OCI-LY7 (cell line): ENCODE measurements at regions not wholly inside any gene's neighbourhood (a gene's known extent, or its start where the extent isn't known, plus 50 kb on each side); places are given as distances from the start of the nearest gene placed in this dataset.

Source experiments
- BruUV-seq: library from RNA; stranded (reverse); fragments of 400-500 nt; replicated peaks from 2 replicates; lab custom pipeline; 2021; lab: Mats Ljungman, UMichigan
- CTCF ChIA-PET: fragments of 300-600 bp; sonication (Branson Sonifier 250); formaldehyde crosslinking; loops from one replicate; lab custom pipeline; 2022; ENCODE audit warnings: antibody characterized with exemption; ENCODE audit not compliant: unreplicated experiment; lab: Charles Lee
- POLR2A ChIA-PET: fragments of 300-600 bp; sonication (Branson Sonifier 250); formaldehyde crosslinking; loops from one replicate; lab custom pipeline; 2022; ENCODE audit warnings: antibody characterized with exemption; lab: Charles Lee
- DNase-seq: peaks from one replicate; pipeline ENCODE4 v3.0.0-alpha.2; 2015; ENCODE audit warnings: low spot score
- H2AFZ ChIP-seq: fragments of 200-600 bp; sonication (generic), shearing (Covaris generic); 2 replicates; pipeline ENCODE4 v1.6.1; 2014; ENCODE audit warnings: mild to moderate bottlenecking, antibody characterized with exemption, low read length, moderate library complexity
- H3K27ac ChIP-seq: fragments of 200-600 bp; sonication (generic); 2 replicates; pipeline ENCODE4 v1.5.1; 2014; ENCODE audit warnings: mixed run types, low read depth, mild to moderate bottlenecking, moderate library complexity, low read length, inconsistent platforms; ENCODE audit not compliant: poor library complexity, severe bottlenecking
- H3K36me3 ChIP-seq: fragments of 200-600 bp; sonication (generic); 2 replicates; pipeline ENCODE4 v1.6.1; 2014; ENCODE audit warnings: mild to moderate bottlenecking, antibody characterized with exemption, low read length, moderate library complexity, mixed read lengths; ENCODE audit not compliant: insufficient read depth
- H3K4me1 ChIP-seq: fragments of 200-600 bp; sonication (generic); 2 replicates; pipeline ENCODE4 v1.5.1; 2014; ENCODE audit warnings: mild to moderate bottlenecking, low read length; ENCODE audit not compliant: insufficient read depth, poor library complexity, severe bottlenecking
- H3K4me2 ChIP-seq: fragments of 200-600 bp; sonication (generic); 2 replicates; pipeline ENCODE4 v1.6.1; 2014; ENCODE audit warnings: mild to moderate bottlenecking, low read length
- H3K4me3 ChIP-seq: fragments of 200-600 bp; sonication (generic); 2 replicates; pipeline ENCODE4 v1.5.1; 2014; ENCODE audit warnings: mild to moderate bottlenecking, low read depth, low read length; ENCODE audit not compliant: poor library complexity, severe bottlenecking
- H3K79me2 ChIP-seq: fragments of 200-600 bp; sonication (generic); 2 replicates; pipeline ENCODE4 v1.6.1; 2016; ENCODE audit warnings: low read depth, mild to moderate bottlenecking, low read length, moderate library complexity, mixed read lengths; ENCODE audit not compliant: insufficient read depth
- H3K9me2 ChIP-seq: fragments of 200-600 bp; sonication (generic); 2 replicates; pipeline ENCODE4 v1.6.1; 2016; ENCODE audit warnings: mild to moderate bottlenecking, low read length, mixed read lengths; ENCODE audit not compliant: insufficient read depth
- H3K9me3 ChIP-seq: fragments of 200-600 bp; sonication (generic); 2 replicates; pipeline ENCODE4 v1.6.1; 2014; ENCODE audit warnings: mild to moderate bottlenecking, mixed run types, low read length, mixed read lengths
- H4K20me1 ChIP-seq: fragments of 200-600 bp; sonication (generic); 2 replicates; pipeline ENCODE4 v1.6.1; 2014; ENCODE audit warnings: mild to moderate bottlenecking, antibody characterized with exemption, low read length, moderate library complexity, mixed read lengths; ENCODE audit not compliant: insufficient read depth
- EZH2phosphoT487 ChIP-seq: fragments of 200-600 bp; sonication (generic); IDR thresholded peaks from 2 replicates; pipeline ENCODE4 v1.6.1; 2018; ENCODE audit warnings: low read depth, borderline replicate concordance, mild to moderate bottlenecking, mixed run types, antibody characterized with exemption, low read length, moderate library complexity, mixed read lengths
- intact Hi-C: fragments of 100-400 bp; cut with micrococcal nuclease; formaldehyde crosslinking; loops from one replicate; pipeline ENCODE4 v1.10.0; 2022; ENCODE audit not compliant: unreplicated experiment
- TF ChIP-seq, protein P1 (sequence below): fragments of 200-600 bp; sonication (generic); conservative IDR thresholded peaks from 2 replicates; pipeline ENCODE4 v1.5.1; 2014; ENCODE audit warnings: mild to moderate bottlenecking, antibody characterized with exemption, low read length, moderate library complexity, mixed read lengths

DNA sequence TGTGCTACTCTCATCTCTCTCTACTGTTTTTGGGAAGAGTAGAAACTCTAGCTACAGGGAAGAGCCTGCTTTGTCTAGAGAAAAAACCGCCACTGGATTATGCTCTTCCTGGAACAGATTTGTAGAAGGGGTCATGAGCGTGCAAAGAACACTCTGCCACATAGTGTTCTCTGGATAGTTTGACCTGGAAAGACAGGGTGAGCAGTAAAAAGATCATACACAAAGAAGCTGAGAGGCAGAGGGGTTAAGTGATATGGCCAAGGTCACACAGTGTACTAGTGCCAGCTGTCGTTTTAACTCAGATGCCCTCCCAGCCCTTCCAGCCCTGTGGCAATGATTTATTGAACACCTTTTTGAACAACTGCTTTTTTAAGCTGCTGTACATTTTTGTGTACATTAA lies 182.2 kb downstream of the NNT start:
- Histone ChIP-seq H2AFZ (no peak overlapping the region), H3K4me1 (no peaks in the 10 kb centered on the region), H3K36me3 (no peaks in the 10 kb centered on the region), H3K4me3 (no peak overlapping the region), H3K9me2 (no peaks in the 10 kb centered on the region), H3K4me2 (no peak overlapping the region), H3K79me2 (no peaks in the 10 kb centered on the region), H3K27ac (no peak overlapping the region), H3K9me3 (no peaks in the 10 kb centered on the region), H4K20me1 (no peaks in the 10 kb centered on the region)
- CTCF ChIA-PET, result no interaction called here
- TF ChIP-seq, protein P1, sequence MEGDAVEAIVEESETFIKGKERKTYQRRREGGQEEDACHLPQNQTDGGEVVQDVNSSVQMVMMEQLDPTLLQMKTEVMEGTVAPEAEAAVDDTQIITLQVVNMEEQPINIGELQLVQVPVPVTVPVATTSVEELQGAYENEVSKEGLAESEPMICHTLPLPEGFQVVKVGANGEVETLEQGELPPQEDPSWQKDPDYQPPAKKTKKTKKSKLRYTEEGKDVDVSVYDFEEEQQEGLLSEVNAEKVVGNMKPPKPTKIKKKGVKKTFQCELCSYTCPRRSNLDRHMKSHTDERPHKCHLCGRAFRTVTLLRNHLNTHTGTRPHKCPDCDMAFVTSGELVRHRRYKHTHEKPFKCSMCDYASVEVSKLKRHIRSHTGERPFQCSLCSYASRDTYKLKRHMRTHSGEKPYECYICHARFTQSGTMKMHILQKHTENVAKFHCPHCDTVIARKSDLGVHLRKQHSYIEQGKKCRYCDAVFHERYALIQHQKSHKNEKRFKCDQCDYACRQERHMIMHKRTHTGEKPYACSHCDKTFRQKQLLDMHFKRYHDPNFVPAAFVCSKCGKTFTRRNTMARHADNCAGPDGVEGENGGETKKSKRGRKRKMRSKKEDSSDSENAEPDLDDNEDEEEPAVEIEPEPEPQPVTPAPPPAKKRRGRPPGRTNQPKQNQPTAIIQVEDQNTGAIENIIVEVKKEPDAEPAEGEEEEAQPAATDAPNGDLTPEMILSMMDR, result no peak
- no peak for TF ChIP-seq EZH2phosphoT487
- no TSS peak for BruUV-seq
- POLR2A ChIA-PET, result interaction anchor here (0.6 kb wide), 1 partner anchor 56 kb away, joined by 3 read pairs; no protein-coding TSS in a partner anchor
- DNase-seq, result no peak
- intact Hi-C loops, result no loop called here

DNA sequence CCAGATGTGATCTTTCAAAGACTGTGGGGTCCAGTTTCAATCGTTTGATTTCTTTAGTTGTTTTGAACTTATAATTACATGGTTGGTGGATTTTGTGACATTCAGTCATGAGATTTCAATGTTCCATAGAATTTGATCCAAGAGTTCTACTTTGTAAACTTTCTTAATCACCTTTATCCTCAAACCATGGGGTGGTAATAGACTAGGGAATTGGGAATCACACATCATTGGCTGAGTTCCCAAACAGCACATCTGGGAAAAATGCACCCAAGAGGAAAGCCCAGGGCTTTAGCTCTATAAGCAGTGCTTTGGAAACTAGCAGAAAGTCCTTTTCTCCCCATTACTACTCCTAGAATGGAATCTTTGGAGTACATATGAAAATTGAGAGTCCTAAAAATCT lies 177.6 kb downstream of the NNT start:
- no peaks in the 10 kb centered on the region for H3K9me3 ChIP-seq
- no TSS peak for BruUV-seq
- H3K4me2 ChIP-seq, result no peak overlapping the region
- no peak for DNase-seq
- ChIA-PET CTCF (no interaction called here), POLR2A (no interaction called here)
- H3K36me3 ChIP-seq, result no peaks in the 10 kb centered on the region
- no peak overlapping the region for H3K4me3 ChIP-seq
- H4K20me1 ChIP-seq, result no peaks in the 10 kb centered on the region
- no peaks in the 10 kb centered on the region for H3K79me2 ChIP-seq
- H3K4me1 ChIP-seq, result no peaks in the 10 kb centered on the region
- intact Hi-C loops, result no loop called here
- H3K27ac ChIP-seq, result no peak overlapping the region
- H3K9me2 ChIP-seq, result no peaks in the 10 kb centered on the region
- TF ChIP-seq EZH2phosphoT487, result no peak
- TF ChIP-seq, protein P1, result no peak
- no peak overlapping the region for H2AFZ ChIP-seq

DNA sequence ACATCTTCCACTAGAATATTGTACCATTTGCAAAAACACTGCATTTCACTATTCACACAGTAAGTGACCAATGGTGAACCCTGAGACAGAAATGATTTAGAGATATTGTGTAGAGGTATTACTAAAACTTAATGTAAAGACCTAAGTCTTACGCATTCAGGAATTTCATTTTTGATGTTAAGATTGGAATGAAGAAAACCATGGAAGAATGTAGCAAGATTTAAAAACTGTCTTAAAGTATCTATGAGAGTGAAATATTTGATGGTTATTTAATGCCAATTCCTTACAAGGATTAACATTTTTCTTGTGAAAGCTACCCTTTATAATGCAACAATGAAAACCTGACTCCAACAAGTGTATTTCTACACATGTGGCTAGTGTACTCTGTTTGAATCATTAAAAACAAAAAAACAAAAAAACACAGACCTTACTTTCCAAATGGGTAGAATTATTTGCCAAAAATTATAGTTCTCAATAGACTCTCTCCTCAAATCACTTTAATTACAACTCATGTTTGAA lies 172.0 kb downstream of the NNT start:
- no peak for DNase-seq
- no peaks in the 10 kb centered on the region for H3K79me2 ChIP-seq
- H4K20me1 ChIP-seq, result no peaks in the 10 kb centered on the region
- no peak overlapping the region for H3K4me2 ChIP-seq
- H3K27ac ChIP-seq, result no peak overlapping the region
- TF ChIP-seq, protein P1, result no peak
- TF ChIP-seq EZH2phosphoT487, result no peak
- no peak overlapping the region for H3K4me3 ChIP-seq
- H3K9me3 ChIP-seq, result no peaks in the 10 kb centered on the region
- no peak overlapping the region for H2AFZ ChIP-seq
- H3K4me1 ChIP-seq, result no peaks in the 10 kb centered on the region
- H3K9me2 ChIP-seq, result no peaks in the 10 kb centered on the region
- no peaks in the 10 kb centered on the region for H3K36me3 ChIP-seq
- intact Hi-C loops, result no loop called here
- no TSS peak for BruUV-seq
- CTCF ChIA-PET, result no interaction called here
- POLR2A ChIA-PET, result no interaction called here
